Pancreas (tissue), 10 donors: ENCODE measurements at regions not wholly inside any gene's neighbourhood (a gene's known extent, or its start where the extent isn't known, plus 50 kb on each side); places are given as distances from the start of the nearest gene placed in this dataset.

ENCODE experiments used
- ATAC-seq, 4 donors: fragments of 200-7000 bp; cut with Tn5 transposase; one replicate each; pipeline versions ENCODE4 v1.8.0 to v1.9.1; 2020; ENCODE audit warnings: mild to moderate bottlenecking in 4 of 4, moderate library complexity in 4 of 4
- DNase-seq, 6 donors: peaks; one replicate each; pipeline ENCODE4 v3.0.0-alpha.2; 2020
- FAIRE-seq: peaks from 2 replicates; lab custom pipeline; 2012; peaks lifted over from hg19 to GRCh38; lab: Jason Lieb, UNC
- H3K27ac ChIP-seq, 4 donors: fragments of 200-600 bp; sonication (generic); 1 replicate in 3 of 4; 2 replicates in 1 of 4; pipeline versions ENCODE4 v1.5.0 to v1.8.0; 2020
- H3K27me3 ChIP-seq, 4 donors: fragments of 200-600 bp; one replicate each; pipeline ENCODE4 v1.8.0; 2021
- H3K36me3 ChIP-seq, 3 donors: fragments of 200-600 bp; sonication (generic) in 1 of 3; one replicate each; pipeline versions ENCODE4 v1.5.0 to v1.8.0; 2020 to 2021
- H3K4me1 ChIP-seq, 3 donors: fragments of 200-600 bp; one replicate each; pipeline ENCODE4 v1.8.0; 2021
- H3K4me3 ChIP-seq, 4 donors: fragments of 200-600 bp; sonication (generic) in 2 of 4; one replicate each; pipeline versions ENCODE4 v1.5.0 to v1.8.0; 2020 to 2021
- H3K9me3 ChIP-seq, 4 donors: fragments of 200-600 bp; one replicate each; pipeline ENCODE4 v1.8.0; 2021
- CTCF ChIP-seq, 4 donors: fragments of 200-600 bp; sonication (generic) in 3 of 4; IDR thresholded peaks; one replicate each; pipeline versions ENCODE4 v1.5.0 to v1.8.0; 2021; ENCODE audit warnings: antibody characterized with exemption in 4 of 4
- WGBS, 2 donors: extraction: QIAGEN DNeasy Blood & Tissue Kit; methylation state at CpG; one replicate each; pipeline ENCODE4 v1.1.7; 2013; 5-methylcytosine and 5-hydroxymethylcytosine counted together
- intact Hi-C, 3 donors: fragments of 100-400 bp; cut with DNase I; formaldehyde crosslinking; loops; one replicate each; pipeline versions ENCODE4 v1.11.1 to v1.14.2; 2022
- donor health status: healthy with polysubstance abuse.
- donor health status: DM: no; HTN: no; CAD: no; lungs with moderate emphysema.
- donor health status: DM: no; HTN: no; CAD: no.
- donor health status: control.
- donor health status: control.
- donor health status: Bipolar disorder and iron deficiency.
- donor health status: DM: yes; HTN: yes; CAD: no.
- donor health status: DM: no; HTN: no; CAD: no.
- donor health status: DM: no; HTN: no; CAD: no.
- donor health status: DM: yes; HTN: yes; CAD: no.

DNA sequence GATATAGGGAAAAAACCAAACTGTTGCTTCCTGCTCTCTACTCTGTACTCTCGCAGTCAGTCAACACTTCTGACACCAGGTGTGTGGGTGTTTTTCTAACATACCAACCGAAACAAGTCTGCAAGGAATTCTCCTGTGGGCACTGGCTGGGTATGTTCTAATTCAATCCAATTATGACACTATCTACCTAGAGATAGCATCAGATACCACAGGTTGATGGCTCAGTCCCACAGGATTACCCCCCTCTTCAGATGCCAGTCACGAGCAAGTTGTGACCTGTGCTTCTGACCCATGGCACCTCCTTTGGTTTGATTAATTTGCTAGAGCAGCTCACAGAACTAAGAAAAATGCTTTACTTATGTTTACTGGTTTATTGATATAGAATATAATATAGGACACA is 78.3 kb downstream of the DYRK2 start:
- intact Hi-C loops, result no loop called here
- TF ChIP-seq CTCF (IDR thresholded peaks at IDR 0.05), result no peak
- DNase-seq (no peak), ATAC-seq (no peak), FAIRE-seq (no peak)
- Histone ChIP-seq H3K4me3 (no peak overlapping the region), H3K9me3 (no peaks in the 10 kb centered on the region), H3K27me3 (no peaks in the 10 kb centered on the region), H3K4me1 (peaks cover 3 to 14% (median 5%) of the 10 kb centered on the region in 3 donors), H3K27ac (no peak overlapping the region), H3K36me3 (no peaks in the 10 kb centered on the region)
- WGBS, 2 donors, result 90 to 93% methylated on average over 3 of the region's 3 CpGs

DNA sequence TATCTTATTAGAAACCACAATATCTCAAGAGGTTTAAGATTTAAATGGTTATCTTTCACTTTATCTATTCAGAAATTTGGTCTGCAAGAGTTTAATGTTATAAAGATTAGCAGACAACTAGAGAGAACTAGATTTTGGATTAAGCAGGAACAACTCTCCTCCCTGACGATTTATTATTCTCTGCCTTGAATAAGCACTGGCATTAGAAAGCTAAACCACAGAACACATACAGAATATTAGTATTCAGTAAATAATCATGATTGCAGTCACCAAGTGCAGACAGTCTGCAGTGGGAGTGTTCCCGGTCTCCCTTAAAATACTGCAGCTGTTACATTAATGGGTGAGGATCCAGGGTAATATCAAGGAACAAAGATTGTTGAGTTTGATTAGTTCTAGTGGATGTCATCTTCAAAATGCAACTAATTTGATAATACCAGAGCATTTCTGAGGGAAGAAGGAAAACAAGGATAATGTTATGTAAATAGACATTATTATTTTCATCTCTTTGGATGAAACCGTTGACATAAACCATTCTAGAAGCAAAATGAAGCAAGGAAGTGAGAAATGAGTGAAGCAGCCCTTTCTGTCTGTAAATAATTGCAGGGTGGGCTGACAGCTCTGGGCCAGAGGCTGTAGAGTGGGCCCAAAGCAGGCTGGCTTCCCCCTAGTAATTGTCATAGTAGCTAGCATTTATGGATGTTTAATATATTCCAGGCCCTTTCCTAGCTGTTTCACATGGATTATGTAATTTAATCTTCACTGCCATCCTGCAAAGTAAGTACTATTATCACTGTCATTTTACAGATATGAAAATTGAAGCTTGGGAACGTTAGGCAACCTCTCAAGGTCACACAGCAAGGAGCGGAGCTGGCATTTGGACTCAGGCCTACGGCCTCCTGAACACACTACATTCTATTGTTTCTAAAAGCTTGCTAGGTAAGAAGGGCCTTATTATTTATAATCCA is 79.4 kb downstream of the DYRK2 start:
- no peaks in the 10 kb centered on the region for H3K27me3 ChIP-seq
- H3K4me1 ChIP-seq, result peaks cover 0 to 14% (median 5%) of the 10 kb centered on the region in 3 donors
- TF ChIP-seq CTCF (IDR thresholded peaks at IDR 0.05), result no peak
- ATAC-seq (peak; percentile 55 to 89 (median 76)), FAIRE-seq (no peak), DNase-seq (peak in 2 of 6 donors; percentile 31 to 41)
- intact Hi-C loops, result no loop called here
- no peak overlapping the region for H3K4me3 ChIP-seq
- WGBS, 2 donors, result 43 to 46% methylated on average over 6 of the region's 6 CpGs
- H3K27ac ChIP-seq, result peak overlapping the region in 1 of 4 donors; percentile 16
- H3K9me3 ChIP-seq, result no peaks in the 10 kb centered on the region
- H3K36me3 ChIP-seq, result no peaks in the 10 kb centered on the region

DNA sequence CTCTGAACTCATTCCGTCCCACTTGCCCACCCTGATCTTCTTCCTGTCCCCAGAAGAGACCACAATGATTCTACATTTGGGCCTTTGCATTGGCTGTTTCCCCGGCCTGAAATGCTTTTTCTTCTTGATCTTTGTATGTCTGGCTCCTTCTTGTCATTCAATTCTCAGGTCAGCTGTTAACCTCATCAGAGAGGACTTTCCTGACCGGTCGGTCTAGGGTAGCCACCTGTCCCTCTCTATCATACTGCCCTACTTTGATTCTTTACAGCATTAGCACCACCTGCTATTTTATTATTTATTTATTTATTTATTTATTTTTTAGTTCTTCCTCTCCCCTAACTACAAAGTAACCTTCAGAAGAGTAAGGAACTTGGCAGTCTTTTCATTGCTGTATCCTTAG is 84.3 kb downstream of the DYRK2 start:
- ATAC-seq, result no peak
- Histone ChIP-seq H3K9me3 (no peaks in the 10 kb centered on the region), H3K36me3 (no peaks in the 10 kb centered on the region), H3K27ac (no peak overlapping the region), H3K4me1 (peaks cover 0 to 12% (median 4%) of the 10 kb centered on the region in 3 donors), H3K4me3 (no peak overlapping the region), H3K27me3 (no peaks in the 10 kb centered on the region)
- no peak for FAIRE-seq
- no peak for DNase-seq
- intact Hi-C loops, result no loop called here
- no peak for TF ChIP-seq CTCF (IDR thresholded peaks at IDR 0.05)
- WGBS, 2 donors, result 94 to 98% methylated on average over 4 of the region's 4 CpGs

DNA sequence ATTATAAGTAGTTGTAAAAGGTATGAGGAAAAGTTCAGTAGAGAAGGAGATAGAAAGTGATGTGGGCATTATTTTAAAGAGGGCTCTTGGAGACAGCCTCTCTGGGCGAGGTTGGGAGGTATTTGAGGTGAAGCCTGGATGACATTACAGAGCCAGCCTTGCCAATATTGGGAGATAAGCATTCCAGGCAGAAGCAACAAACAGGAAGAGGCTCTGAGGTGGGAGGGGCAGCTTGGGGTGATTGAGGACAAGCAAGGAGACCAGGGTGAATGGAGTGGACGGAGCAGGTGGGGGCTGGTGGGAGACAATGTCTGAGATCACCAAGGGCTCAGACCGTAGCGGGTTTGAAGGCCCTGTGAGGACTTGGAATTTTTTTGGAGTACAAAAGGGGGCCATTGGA is 87.3 kb downstream of the DYRK2 start:
- intact Hi-C loops, result no loop called here
- DNase-seq (no peak), FAIRE-seq (no peak), ATAC-seq (no peak)
- WGBS, 2 donors, result 80 to 85% methylated on average over 4 of the region's 4 CpGs
- Histone ChIP-seq H3K9me3 (no peaks in the 10 kb centered on the region), H3K27me3 (no peaks in the 10 kb centered on the region), H3K27ac (no peak overlapping the region), H3K4me3 (no peak overlapping the region), H3K4me1 (no peaks in the 10 kb centered on the region), H3K36me3 (no peaks in the 10 kb centered on the region)
- TF ChIP-seq CTCF (IDR thresholded peaks at IDR 0.05), result no peak

GRCh38 chr12:67740711-67741110 is 92.2 kb downstream of the DYRK2 start:
- ATAC-seq, result no peak

More at GRCh38 chr12:67740711-67741110, 92.2 kb downstream of the DYRK2 start:
- Histone ChIP-seq H3K4me1 (no peaks in the 10 kb centered on the region), H3K27ac (no peak overlapping the region), H3K36me3 (no peaks in the 10 kb centered on the region), H3K9me3 (no peaks in the 10 kb centered on the region), H3K4me3 (no peak overlapping the region), H3K27me3 (no peaks in the 10 kb centered on the region)
- 55 to 64% methylated on average over 1 of the region's 1 CpG for WGBS, 2 donors
- no peak for FAIRE-seq
- DNase-seq, result no peak
- no peak for TF ChIP-seq CTCF (IDR thresholded peaks at IDR 0.05)
- intact Hi-C loops, result no loop called here
